ENCODE measurements at regions not wholly inside any gene's neighbourhood (a gene's known extent, or its start where the extent isn't known, plus 50 kb on each side); places are given as distances from the start of the nearest gene placed in this dataset.

GRCh38 chr21:43262427-43262826 lies 93.6 kb downstream of the CRYAA start:
- TF ChIP-seq CTCF (IDR thresholded peaks at IDR 0.05; ENCODE audit: poor library complexity) (no peak), EZH2 (IDR thresholded peaks at IDR 0.05; ENCODE audit: borderline replicate concordance) (no peak), EZH2phosphoT487 (IDR thresholded peaks at IDR 0.05; ENCODE audit: low read depth, severe bottlenecking, unreplicated experiment) (no peak)
